OCI-LY3 (cell line): ENCODE measurements at regions not wholly inside any gene's neighbourhood (a gene's known extent, or its start where the extent isn't known, plus 50 kb on each side); places are given as distances from the start of the nearest gene placed in this dataset.

Experiments
- CTCF ChIP-seq: fragments of 200-600, 300-600 bp; sonication (generic); IDR thresholded peaks from 2 replicates; pipeline ENCODE4 v1.5.1; 2014; ENCODE audit warnings: antibody characterized with exemption, low read length, low read depth
- EZH2phosphoT487 ChIP-seq: fragments of 200-600 bp; shearing (Covaris generic); IDR thresholded peaks from 2 replicates; pipeline ENCODE4 v1.6.1; 2018; ENCODE audit warnings: antibody characterized with exemption, mixed run types, low read depth

- TF ChIP-seq CTCF (no peak), EZH2phosphoT487 (no peak)
These were observed 684.0 kb downstream of the UTRN start for GRCh38 chr6:144969154-144969553.
